SW480 (cell line): ENCODE measurements at regions not wholly inside any gene's neighbourhood (a gene's known extent, or its start where the extent isn't known, plus 50 kb on each side); places are given as distances from the start of the nearest gene placed in this dataset.

Experiments
- DNase-seq: peaks from one replicate; pipeline ENCODE4 v3.0.0-alpha.2; 2016; ENCODE audit warnings: low spot score

GRCh38 chr16:55380485-55380884, 56.5 kb downstream of the IRX6 start:
- DNase-seq = no peak

- no peak for DNase-seq
Observed at GRCh38 chr16:55384288-55385247, 60.6 kb downstream of the IRX6 start.

GRCh38 chr16:55385359-55385758, 61.4 kb downstream of the IRX6 start:
- no peak for DNase-seq

- no peak for DNase-seq
Observed at GRCh38 chr16:55386534-55387296, 62.7 kb downstream of the IRX6 start.

- DNase-seq = no peak
Observed at GRCh38 chr16:55388131-55388862, 64.3 kb downstream of the IRX6 start.

- no peak for DNase-seq
Observed at GRCh38 chr16:55389426-55390073, 65.5 kb downstream of the IRX6 start.

GRCh38 chr16:55390630-55391237, 66.7 kb downstream of the IRX6 start:
- DNase-seq = no peak

GRCh38 chr16:55391760-55392375, 67.9 kb downstream of the IRX6 start:
- DNase-seq = no peak

GRCh38 chr16:55392701-55393100, 68.7 kb downstream of the IRX6 start:
- peak; percentile 40 for DNase-seq

- no peak for DNase-seq
Observed at GRCh38 chr16:55393991-55394390, 70.0 kb downstream of the IRX6 start.

GRCh38 chr16:55398762-55399161, 74.8 kb downstream of the IRX6 start:
- DNase-seq = no peak

GRCh38 chr16:55399911-55400310, 75.9 kb downstream of the IRX6 start:
- DNase-seq = no peak

GRCh38 chr16:55401046-55401445, 77.0 kb downstream of the IRX6 start:
- no peak for DNase-seq

- no peak for DNase-seq
Observed at GRCh38 chr16:55403464-55403863, 75.5 kb upstream of the MMP2 start.

- DNase-seq = no peak
Observed at GRCh38 chr16:55406651-55407050, 72.3 kb upstream of the MMP2 start.

- no peak for DNase-seq
Observed at GRCh38 chr16:55408661-55409060, 70.3 kb upstream of the MMP2 start.

- no peak for DNase-seq
Observed at GRCh38 chr16:55411231-55411630, 67.8 kb upstream of the MMP2 start.

GRCh38 chr16:55418586-55418985, 60.4 kb upstream of the MMP2 start:
- no peak for DNase-seq

- no peak for DNase-seq
Observed at GRCh38 chr16:55421226-55421625, 57.8 kb upstream of the MMP2 start.

- DNase-seq = no peak
Observed at GRCh38 chr16:55426865-55427484, 52.0 kb upstream of the MMP2 start.
